KOPT-K1 (cell line): ENCODE measurements at regions not wholly inside any gene's neighbourhood (a gene's known extent, or its start where the extent isn't known, plus 50 kb on each side); places are given as distances from the start of the nearest gene placed in this dataset.
"Not testable (repeated sequence)": the region's sequence is repeated elsewhere in the genome, so short reads cannot be mapped to it uniquely, and the experiment has no call there.

ENCODE experiments used
- H3K27ac ChIP-seq: fragments of 200-600 bp; sonication (generic); 2 replicates; pipeline ENCODE4 v1.5.1; 2016; ENCODE audit warnings: antibody characterized with exemption, mild to moderate bottlenecking, low read depth, low read length; ENCODE audit not compliant: poor library complexity, severe bottlenecking
- H3K36me3 ChIP-seq: fragments of 200-600 bp; sonication (generic); 2 replicates; pipeline ENCODE4 v1.5.1; 2017; ENCODE audit warnings: antibody characterized with exemption, mild to moderate bottlenecking, low read length, moderate library complexity; ENCODE audit not compliant: insufficient read depth
- H3K9me3 ChIP-seq: fragments of 200-600 bp; sonication (generic); 2 replicates; pipeline ENCODE4 v1.5.1; 2017; ENCODE audit warnings: antibody characterized with exemption, low read length, mild to moderate bottlenecking; ENCODE audit not compliant: insufficient read depth, poor library complexity, severe bottlenecking

GRCh38 chr2:7390311-7390710, 473.1 kb downstream of the RNF144A start:
- not testable (repeated sequence) for H3K36me3 ChIP-seq, H3K27ac ChIP-seq, H3K9me3 ChIP-seq

DNA sequence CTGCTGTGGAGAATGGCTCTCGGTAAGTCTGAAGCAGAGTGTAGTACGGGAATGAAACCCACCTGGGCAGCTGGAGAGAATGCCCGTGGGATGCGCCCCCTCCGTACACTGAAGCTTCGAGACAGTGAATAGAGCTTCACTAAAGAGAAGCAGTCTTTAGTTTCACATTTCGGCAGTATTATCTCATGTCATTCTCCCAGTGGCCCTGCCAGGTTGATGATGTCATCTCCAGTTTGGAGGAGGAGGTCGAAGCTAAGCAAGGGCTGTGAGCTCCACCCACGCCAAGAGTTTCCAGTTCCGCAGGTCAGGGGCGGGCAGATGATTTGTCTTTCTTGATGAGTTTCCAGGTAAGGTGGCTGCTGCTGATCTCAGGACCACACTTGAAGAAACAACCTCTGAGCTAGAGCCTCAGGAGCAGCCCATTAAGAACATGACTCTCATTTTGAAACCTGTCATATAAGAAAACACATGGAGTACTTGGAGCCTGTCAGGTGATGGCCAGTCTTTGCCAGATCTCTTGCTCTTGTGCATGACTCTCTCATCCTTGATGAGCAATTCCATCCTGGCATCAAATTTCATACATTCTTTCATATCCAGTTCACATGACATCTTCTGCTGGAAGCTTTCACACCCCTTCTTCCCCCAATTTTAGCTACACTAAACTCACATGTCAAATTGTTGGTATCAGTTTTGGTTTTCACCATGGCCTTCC, 475.0 kb downstream of the RNF144A start:
- no peaks in the 10 kb centered on the region for H3K9me3 ChIP-seq
- H3K36me3 ChIP-seq = no peaks in the 10 kb centered on the region
- no peak overlapping the region for H3K27ac ChIP-seq

GRCh38 chr2:7394195-7394594, 477.0 kb downstream of the RNF144A start:
- no peaks in the 10 kb centered on the region for H3K36me3 ChIP-seq
- H3K9me3 ChIP-seq = no peaks in the 10 kb centered on the region

DNA sequence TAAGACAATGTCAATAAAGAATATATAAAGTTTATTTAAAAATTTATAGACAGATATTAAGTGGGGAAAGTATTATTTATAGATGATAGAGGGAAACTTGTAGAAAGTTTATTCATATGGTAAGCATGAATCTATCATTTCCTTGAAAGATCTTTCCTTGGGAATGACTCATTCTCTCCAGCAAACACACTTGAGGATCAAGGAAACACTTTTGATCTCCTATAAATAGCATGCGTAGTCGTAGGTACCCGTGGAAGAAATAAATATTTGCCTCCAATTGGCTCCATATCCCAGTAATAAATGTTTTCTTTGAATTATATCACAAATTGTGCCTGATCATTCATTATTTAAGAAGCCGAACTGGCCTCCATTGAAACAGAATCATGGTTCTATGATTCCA, 483.4 kb downstream of the RNF144A start:
- Histone ChIP-seq H3K36me3 (no peaks in the 10 kb centered on the region), H3K9me3 (no peaks in the 10 kb centered on the region), H3K27ac (no peak overlapping the region)

More at GRCh38 chr2:7394195-7394594, 477.0 kb downstream of the RNF144A start:
- H3K27ac ChIP-seq = no peak overlapping the region

GRCh38 chr2:7403092-7403775, 486.0 kb downstream of the RNF144A start:
- no peaks in the 10 kb centered on the region for H3K36me3 ChIP-seq
- H3K9me3 ChIP-seq = no peaks in the 10 kb centered on the region

DNA sequence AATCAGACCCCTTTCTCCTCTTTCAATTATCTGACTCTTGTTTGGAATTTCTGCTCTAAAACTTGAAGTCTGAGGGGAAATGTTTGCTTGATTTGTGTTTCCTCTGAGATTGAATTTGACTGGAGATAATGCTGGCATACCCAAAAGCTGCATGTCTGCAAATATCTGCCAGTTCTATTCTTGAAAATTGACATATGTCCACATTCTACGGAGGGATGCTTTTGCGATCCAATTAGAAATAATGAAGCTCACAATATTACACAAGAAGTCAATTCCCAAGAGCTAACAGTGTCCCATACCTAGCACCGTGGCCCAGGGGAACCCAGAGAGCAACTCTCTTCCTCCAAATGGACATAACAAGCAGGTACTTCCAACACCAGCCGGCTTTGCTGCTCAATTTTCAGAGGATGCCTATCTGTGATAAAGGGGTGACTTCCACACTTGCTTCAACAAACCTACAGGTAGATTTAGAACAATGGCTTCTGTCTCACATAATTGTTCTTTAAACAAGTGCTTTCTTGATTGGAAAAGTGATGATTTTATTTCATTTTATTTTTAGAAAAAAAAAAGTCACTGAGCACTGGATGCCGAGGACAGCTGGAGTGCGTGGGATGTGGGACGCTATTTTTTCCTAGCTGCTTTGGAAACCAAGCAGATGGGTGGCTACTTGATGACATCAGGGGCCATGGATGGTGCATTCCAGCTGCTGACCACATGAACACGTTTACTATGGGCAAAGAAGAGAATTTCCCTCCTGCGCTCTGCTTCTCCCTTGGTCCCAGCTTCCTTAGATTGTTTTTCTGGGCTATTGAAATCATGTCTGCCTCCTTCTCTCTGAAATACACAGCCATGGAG, 488.9 kb downstream of the RNF144A start:
- H3K27ac ChIP-seq = no peak overlapping the region
- no peaks in the 10 kb centered on the region for H3K36me3 ChIP-seq
- H3K9me3 ChIP-seq = no peaks in the 10 kb centered on the region

More at GRCh38 chr2:7403092-7403775, 486.0 kb downstream of the RNF144A start:
- H3K27ac ChIP-seq = no peak overlapping the region

GRCh38 chr2:7407001-7407400, 489.8 kb downstream of the RNF144A start:
- no peak overlapping the region for H3K27ac ChIP-seq
- H3K36me3 ChIP-seq = no peaks in the 10 kb centered on the region
- no peaks in the 10 kb centered on the region for H3K9me3 ChIP-seq

DNA sequence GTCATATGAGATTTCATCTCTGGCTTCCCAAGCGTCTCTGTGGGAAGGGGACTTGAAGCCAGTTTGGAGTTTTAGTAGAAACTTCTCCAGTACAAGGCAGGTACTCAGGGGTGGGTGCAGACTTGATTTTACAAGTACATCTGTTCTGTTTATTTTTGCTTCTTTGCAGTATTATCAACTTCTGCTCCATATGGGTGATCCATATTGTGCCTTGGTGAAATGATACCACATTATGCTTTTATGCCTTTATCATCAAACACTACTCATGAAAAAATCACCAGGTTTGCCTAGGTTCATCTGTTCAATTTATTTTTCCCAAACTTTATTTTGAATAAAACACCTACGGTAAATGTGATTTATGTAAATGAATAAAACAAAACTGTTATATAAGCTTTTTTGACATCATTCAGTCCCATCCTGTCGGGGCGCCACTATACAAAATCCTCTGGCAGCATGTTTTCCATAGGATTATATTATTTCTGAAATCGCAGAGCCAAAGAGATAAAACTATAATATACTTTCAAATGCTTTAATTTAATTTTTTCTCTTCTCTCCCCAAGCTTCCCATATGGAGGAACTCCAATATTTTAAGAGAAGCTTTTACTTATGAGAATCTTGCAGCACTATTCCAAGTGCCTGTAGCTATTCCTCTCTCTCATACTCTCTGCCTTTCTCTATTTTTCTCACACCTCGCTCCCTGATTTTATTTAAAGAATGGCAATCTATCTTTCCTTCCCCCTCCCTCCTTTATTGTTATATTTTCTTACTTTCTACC, 490.9 kb downstream of the RNF144A start:
- H3K36me3 ChIP-seq = no peaks in the 10 kb centered on the region
- no peak overlapping the region for H3K27ac ChIP-seq
- H3K9me3 ChIP-seq = no peaks in the 10 kb centered on the region

DNA sequence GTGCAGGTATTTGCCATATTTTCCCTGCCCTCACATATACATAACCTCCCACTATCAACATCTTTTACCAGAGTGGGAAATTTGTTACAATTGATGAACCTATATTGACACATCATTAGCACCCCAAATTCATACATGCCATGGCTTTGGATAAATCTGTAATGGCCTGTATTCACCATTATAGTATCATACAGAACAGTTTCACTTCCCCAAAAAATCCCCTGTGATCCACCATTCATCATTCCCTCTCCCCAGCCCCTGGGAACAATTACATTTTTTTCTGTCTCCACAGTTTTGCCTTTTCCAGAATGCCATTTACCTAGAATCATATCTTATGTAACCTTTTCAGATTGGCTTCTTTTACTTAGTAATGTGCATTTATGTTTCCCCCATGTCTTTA, 494.5 kb downstream of the RNF144A start:
- no peaks in the 10 kb centered on the region for H3K36me3 ChIP-seq
- H3K27ac ChIP-seq = no peak overlapping the region
- no peaks in the 10 kb centered on the region for H3K9me3 ChIP-seq

- Histone ChIP-seq H3K9me3 (no peaks in the 10 kb centered on the region), H3K36me3 (no peaks in the 10 kb centered on the region), H3K27ac (no peak overlapping the region)
Measured at GRCh38 chr2:7417845-7418742, 500.9 kb downstream of the RNF144A start.

GRCh38 chr2:7419186-7419585, 502.0 kb downstream of the RNF144A start:
- no peaks in the 10 kb centered on the region for H3K36me3 ChIP-seq
- H3K9me3 ChIP-seq = no peaks in the 10 kb centered on the region
- no peak overlapping the region for H3K27ac ChIP-seq

DNA sequence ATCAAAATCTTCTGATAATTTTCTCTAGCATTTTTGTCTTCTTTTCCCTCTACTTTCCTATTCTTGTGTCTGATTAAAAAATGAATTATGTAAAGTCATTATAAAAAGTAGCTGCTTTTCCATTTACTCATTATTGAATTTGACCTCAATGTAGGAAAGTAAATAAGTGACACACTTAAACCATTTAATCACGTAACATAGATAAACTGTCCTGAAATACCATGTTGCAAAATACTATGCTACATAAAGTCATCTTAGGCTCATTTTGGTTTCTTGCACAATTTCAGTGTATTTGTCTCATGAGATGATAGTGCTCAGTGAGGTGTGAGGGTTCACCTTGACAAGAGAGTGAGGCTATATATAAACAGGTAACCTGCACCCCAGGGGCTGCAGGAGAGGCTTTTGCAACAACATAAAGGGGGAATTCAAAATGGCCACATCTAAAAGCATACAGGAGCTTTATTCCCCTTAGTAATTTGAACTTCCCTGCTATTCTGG, 502.7 kb downstream of the RNF144A start:
- H3K9me3 ChIP-seq = no peaks in the 10 kb centered on the region
- H3K27ac ChIP-seq = no peak overlapping the region
- no peaks in the 10 kb centered on the region for H3K36me3 ChIP-seq

DNA sequence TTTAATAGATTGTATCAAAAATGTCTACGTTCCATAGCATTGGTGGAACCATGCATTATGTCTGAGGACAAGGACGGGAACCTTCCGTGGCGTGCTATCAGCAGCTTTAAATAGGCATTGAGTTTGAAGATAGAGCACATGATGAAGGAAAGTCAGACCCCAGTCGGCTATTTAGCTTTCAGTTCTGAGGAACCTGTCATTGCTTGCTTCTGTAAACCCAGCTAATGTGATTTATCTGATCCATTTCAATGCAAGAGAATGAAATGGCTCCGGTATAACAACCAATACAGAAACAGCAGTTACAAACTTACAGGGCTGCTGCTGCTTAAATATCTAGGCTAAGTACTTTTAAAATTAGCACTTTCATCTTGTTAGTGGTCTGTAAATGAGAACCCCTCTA, 503.3 kb downstream of the RNF144A start:
- Histone ChIP-seq H3K9me3 (no peaks in the 10 kb centered on the region), H3K36me3 (no peaks in the 10 kb centered on the region), H3K27ac (no peak overlapping the region)

GRCh38 chr2:7424481-7424880, 507.3 kb downstream of the RNF144A start:
- H3K9me3 ChIP-seq = no peaks in the 10 kb centered on the region
- no peak overlapping the region for H3K27ac ChIP-seq
- H3K36me3 ChIP-seq = no peaks in the 10 kb centered on the region
